SK-N-SH (cell line): ENCODE measurements at regions not wholly inside any gene's neighbourhood (a gene's known extent, or its start where the extent isn't known, plus 50 kb on each side); places are given as distances from the start of the nearest gene placed in this dataset.

Experiments
- CTCF ChIP-seq: fragments of 200-600 bp; sonication (generic); IDR thresholded peaks from 2 replicates; pipeline ENCODE4 v1.6.1; 2017; ENCODE audit warnings: antibody characterized with exemption, mild to moderate bottlenecking, moderate library complexity
- POLR2AphosphoS5 ChIP-seq: IDR thresholded peaks from 2 replicates; pipeline ENCODE4 v1.6.1; 2012; ENCODE audit warnings: low read depth, low read length
- RAD21 ChIP-seq: IDR thresholded peaks from 2 replicates; pipeline ENCODE4 v1.6.1; 2012; ENCODE audit warnings: mild to moderate bottlenecking, low read length
- RCOR1 ChIP-seq: fragments of 150-350 bp; IDR thresholded peaks from 2 replicates; pipeline ENCODE4 v1.6.1; 2017; ENCODE audit warnings: antibody characterized with exemption, low read length
- TCF12 ChIP-seq: IDR thresholded peaks from 2 replicates; pipeline ENCODE4 v1.4.0; 2012
- USF2 ChIP-seq: fragments of 150-350 bp; IDR thresholded peaks from 2 replicates; pipeline ENCODE4 v1.6.1; 2017; ENCODE audit warnings: antibody characterized with exemption, low read length, low read depth, borderline replicate concordance

- no peak for TF ChIP-seq RCOR1
- no peak for TF ChIP-seq CTCF
- TF ChIP-seq RAD21 = no peak
- TF ChIP-seq TCF12 = no peak
- TF ChIP-seq USF2 = no peak
- no peak for TF ChIP-seq POLR2AphosphoS5
Observed at GRCh38 chr18:64449434-64449833, 300.5 kb upstream of the LINC00305 start.
